ENCODE measurements at regions not wholly inside any gene's neighbourhood (a gene's known extent, or its start where the extent isn't known, plus 50 kb on each side); places are given as distances from the start of the nearest gene placed in this dataset.

DNA sequence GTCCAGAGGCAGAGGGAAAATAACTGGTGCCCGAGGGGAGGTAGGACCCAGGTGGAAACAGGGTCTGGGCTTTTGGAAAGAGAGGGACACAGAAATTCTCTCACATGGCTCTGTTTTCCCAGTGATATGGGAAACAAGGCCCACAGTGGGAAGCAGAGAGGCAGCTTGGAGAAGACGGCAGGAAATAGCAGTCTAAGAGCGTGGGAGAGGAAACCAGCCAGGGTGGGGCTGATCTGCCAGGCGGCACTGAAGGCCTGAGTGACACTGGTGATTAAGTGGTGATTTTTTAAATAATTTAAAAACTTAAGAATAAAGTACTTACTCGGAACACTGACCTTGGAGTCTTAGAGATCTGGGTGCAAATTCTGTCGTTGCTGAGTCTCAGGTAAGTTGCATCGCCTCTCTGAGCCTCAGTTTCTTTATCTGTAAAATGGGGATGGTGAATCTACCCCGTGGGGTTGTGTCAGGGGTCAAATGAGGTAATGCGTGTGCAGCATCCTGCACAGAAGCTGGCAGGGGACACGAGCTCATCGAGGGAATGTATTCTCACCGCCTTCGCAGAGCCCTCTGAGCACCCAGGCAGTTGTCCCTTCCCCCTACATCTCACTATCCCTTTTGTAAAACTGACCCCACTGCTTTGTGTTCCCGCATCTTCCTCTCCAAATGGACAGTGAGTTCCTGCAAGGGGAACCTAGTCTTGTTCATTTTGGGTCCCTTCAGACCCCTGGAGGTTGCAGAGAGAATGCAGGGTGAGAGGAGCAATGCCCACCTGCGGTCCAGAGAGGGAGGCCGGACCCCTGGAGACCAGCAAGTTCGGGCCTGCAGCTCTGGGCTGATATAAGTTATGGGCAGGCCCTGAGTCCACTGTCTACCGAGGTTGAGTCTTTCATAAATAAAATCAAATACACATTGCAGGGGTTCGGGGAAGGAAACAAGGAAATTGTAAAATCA lies 228.6 kb upstream of the PMEPA1 start:
- Mint-ChIP-seq H3K4me1 (no peaks in the 10 kb centered on the region), H3K27ac (no peak overlapping the region), H3K9me3 (no peaks in the 10 kb centered on the region), H3K4me3 (no peak overlapping the region), H3K27me3 (no peaks in the 10 kb centered on the region), H3K36me3 (ENCODE audit: low read depth) (no peaks in the 10 kb centered on the region)
- no peak for DNase-seq
- ChIA-PET POLR2A (no interaction called here), CTCF (no interaction called here)

GRCh38 chr20:57936636-57937385 lies 227.0 kb upstream of the PMEPA1 start:
- CTCF ChIA-PET: no interaction called here
- DNase-seq: no peak
- Mint-ChIP-seq H3K4me1 (no peaks in the 10 kb centered on the region), H3K4me3 (no peak overlapping the region), H3K36me3 (ENCODE audit: low read depth) (no peaks in the 10 kb centered on the region), H3K27me3 (no peaks in the 10 kb centered on the region), H3K27ac (no peak overlapping the region), H3K9me3 (no peaks in the 10 kb centered on the region)
- POLR2A ChIA-PET: no interaction called here

DNA sequence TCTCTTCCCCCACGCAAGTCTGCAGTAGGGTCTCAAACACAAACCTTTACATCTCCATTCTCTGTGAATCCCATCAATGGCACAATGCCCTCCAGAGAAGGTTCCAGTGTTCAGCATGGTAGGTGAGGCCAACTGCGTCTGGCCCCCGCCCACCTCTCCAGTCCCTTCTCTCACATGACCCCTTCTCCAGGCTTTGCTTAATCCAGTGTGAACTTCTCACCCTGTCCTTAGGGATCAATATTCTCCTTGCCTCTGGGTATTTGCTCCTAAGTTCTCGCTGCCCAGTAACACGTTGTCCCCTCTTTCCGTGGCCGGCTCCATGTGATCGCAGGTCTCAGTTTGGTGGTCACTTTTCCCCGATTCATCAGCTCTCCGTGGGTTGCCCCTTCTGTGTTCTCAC lies 225.1 kb upstream of the PMEPA1 start:
- ChIA-PET CTCF (no interaction called here), POLR2A (no interaction called here)
- Mint-ChIP-seq H3K9me3 (no peaks in the 10 kb centered on the region), H3K27me3 (no peaks in the 10 kb centered on the region), H3K27ac (no peak overlapping the region), H3K4me1 (no peaks in the 10 kb centered on the region), H3K4me3 (no peak overlapping the region), H3K36me3 (ENCODE audit: low read depth) (no peaks in the 10 kb centered on the region)
- DNase-seq: no peak

DNA sequence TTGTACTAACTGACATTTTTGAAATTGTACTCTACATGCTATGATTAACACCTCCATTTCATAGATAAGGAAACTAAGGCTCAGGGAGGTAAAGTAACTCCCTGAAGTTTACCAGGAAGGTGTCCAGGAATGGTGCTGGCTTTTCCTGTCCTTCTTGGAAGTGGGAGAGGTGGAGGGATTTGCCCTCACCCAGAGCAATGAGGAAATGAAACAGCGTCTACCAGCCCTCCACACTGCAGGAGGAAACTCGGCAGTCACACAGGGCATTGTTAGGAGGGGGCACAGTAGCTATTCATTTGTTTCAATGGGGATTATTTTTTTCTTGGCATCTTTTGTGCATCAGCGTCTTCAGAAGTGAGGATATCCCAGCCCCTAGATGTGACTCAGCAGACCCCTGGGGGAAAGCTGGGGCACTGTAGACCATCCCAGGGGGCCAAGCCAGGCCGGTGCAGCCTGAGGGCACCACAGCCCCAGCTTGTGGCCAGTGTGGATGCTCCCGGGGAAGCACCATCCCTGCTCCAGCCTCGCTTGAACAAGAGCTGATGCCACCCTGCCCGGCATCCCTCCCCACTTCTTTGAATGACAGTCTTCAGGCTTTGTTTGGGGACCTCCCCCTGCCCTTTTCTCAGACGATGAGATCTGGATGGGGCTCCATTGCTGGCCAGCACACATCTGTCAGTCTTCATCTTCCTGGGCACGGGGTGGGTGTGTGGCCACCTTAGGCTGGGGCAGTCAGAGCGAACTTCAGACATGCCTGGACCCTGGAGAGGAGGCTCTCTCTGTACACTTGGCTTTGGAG lies 224.4 kb upstream of the PMEPA1 start:
- H3K27ac Mint-ChIP-seq: no peak overlapping the region
- no peak for DNase-seq
- no peaks in the 10 kb centered on the region for H3K27me3 Mint-ChIP-seq
- H3K36me3 Mint-ChIP-seq (ENCODE audit: low read depth): no peaks in the 10 kb centered on the region
- POLR2A ChIA-PET: no interaction called here
- H3K9me3 Mint-ChIP-seq: no peaks in the 10 kb centered on the region
- H3K4me3 Mint-ChIP-seq: no peak overlapping the region
- H3K4me1 Mint-ChIP-seq: no peaks in the 10 kb centered on the region
- CTCF ChIA-PET: no interaction called here

GRCh38 chr20:57932227-57932864 lies 222.5 kb upstream of the PMEPA1 start:
- Mint-ChIP-seq H3K27me3 (no peaks in the 10 kb centered on the region), H3K27ac (no peak overlapping the region), H3K36me3 (ENCODE audit: low read depth) (no peaks in the 10 kb centered on the region), H3K9me3 (no peaks in the 10 kb centered on the region), H3K4me1 (no peaks in the 10 kb centered on the region), H3K4me3 (no peak overlapping the region)
- POLR2A ChIA-PET: no interaction called here
- CTCF ChIA-PET: no interaction called here
- DNase-seq: no peak

DNA sequence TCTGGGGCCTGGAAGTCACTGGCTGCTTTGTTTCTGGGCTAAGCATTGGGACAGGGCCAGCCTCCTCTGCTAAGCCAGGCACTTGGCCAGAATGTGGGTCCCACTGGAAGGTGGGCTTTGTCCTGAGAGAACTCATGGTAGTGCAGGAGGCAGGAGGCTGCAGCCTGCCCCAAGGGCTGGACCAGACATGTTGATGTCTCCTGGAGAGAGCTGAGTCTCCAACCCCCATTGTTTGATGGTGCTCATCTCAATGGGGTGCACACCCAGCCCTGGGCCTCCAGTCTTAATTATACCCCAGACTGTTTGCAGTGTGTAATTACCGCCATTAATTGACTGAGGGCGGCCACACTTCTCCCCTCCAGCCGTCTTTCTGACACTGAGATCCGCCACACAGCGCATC lies 220.5 kb upstream of the PMEPA1 start:
- no peak for DNase-seq
- Mint-ChIP-seq H3K36me3 (ENCODE audit: low read depth) (no peaks in the 10 kb centered on the region), H3K4me3 (no peak overlapping the region), H3K27ac (no peak overlapping the region), H3K27me3 (no peaks in the 10 kb centered on the region), H3K9me3 (peaks cover 13% of the 10 kb centered on the region), H3K4me1 (no peaks in the 10 kb centered on the region)
- ChIA-PET POLR2A (no interaction called here), CTCF (no interaction called here)

- no peak overlapping the region for H3K27ac Mint-ChIP-seq
- H3K4me3 Mint-ChIP-seq: no peak overlapping the region
- DNase-seq: no peak
- peaks cover 15% of the 10 kb centered on the region for H3K9me3 Mint-ChIP-seq
- H3K27me3 Mint-ChIP-seq: no peaks in the 10 kb centered on the region
- no peaks in the 10 kb centered on the region for H3K4me1 Mint-ChIP-seq
- ChIA-PET POLR2A (no interaction called here), CTCF (no interaction called here)
- H3K36me3 Mint-ChIP-seq (ENCODE audit: low read depth): no peaks in the 10 kb centered on the region
Observed at GRCh38 chr20:57928181-57928967, 218.6 kb upstream of the PMEPA1 start.

- Mint-ChIP-seq H3K27ac (no peak overlapping the region), H3K4me1 (no peaks in the 10 kb centered on the region), H3K4me3 (no peak overlapping the region), H3K36me3 (ENCODE audit: low read depth) (no peaks in the 10 kb centered on the region), H3K9me3 (peaks cover 15% of the 10 kb centered on the region), H3K27me3 (no peaks in the 10 kb centered on the region)
- POLR2A ChIA-PET: no interaction called here
- CTCF ChIA-PET: no interaction called here
- DNase-seq: no peak
Observed at GRCh38 chr20:57927376-57927775, 217.6 kb upstream of the PMEPA1 start.

- no peak for DNase-seq
- Mint-ChIP-seq H3K27ac (no peak overlapping the region), H3K36me3 (ENCODE audit: low read depth) (no peaks in the 10 kb centered on the region), H3K4me1 (no peaks in the 10 kb centered on the region), H3K9me3 (peaks cover 15% of the 10 kb centered on the region), H3K4me3 (no peak overlapping the region), H3K27me3 (no peaks in the 10 kb centered on the region)
- ChIA-PET POLR2A (no interaction called here), CTCF (no interaction called here)
Observed at GRCh38 chr20:57922706-57923105, 212.9 kb upstream of the PMEPA1 start.

GRCh38 chr20:57922083-57922482 lies 212.3 kb upstream of the PMEPA1 start:
- H3K9me3 Mint-ChIP-seq: peaks cover 15% of the 10 kb centered on the region
- DNase-seq: no peak
- no peak overlapping the region for H3K4me3 Mint-ChIP-seq
- no peaks in the 10 kb centered on the region for H3K36me3 Mint-ChIP-seq (ENCODE audit: low read depth)
- POLR2A ChIA-PET: no interaction called here
- no peak overlapping the region for H3K27ac Mint-ChIP-seq
- H3K27me3 Mint-ChIP-seq: no peaks in the 10 kb centered on the region
- H3K4me1 Mint-ChIP-seq: no peaks in the 10 kb centered on the region
- CTCF ChIA-PET: no interaction called here

DNA sequence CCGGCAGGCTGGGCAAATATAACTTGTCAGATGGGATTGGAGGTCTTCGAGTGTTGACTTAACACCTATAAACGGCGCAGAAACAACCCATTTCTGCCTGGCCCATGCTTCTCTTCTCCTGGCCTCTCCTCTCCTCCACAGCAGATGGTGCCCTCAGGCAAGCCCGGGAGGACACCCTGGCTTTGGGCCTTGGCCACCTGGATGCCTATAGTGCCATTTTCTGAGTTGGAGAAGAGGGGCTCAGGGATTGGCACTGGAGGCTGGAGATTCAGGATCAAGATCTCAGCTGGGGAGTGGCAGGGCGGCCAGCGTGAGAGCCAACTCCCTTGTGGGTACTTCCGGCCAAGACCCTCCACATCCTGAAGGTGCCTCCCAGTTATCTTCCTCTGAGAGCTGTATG lies 211.9 kb upstream of the PMEPA1 start:
- DNase-seq: no peak
- H3K4me3 Mint-ChIP-seq: no peak overlapping the region
- H3K4me1 Mint-ChIP-seq: no peaks in the 10 kb centered on the region
- no peak overlapping the region for H3K27ac Mint-ChIP-seq
- CTCF ChIA-PET: no interaction called here
- POLR2A ChIA-PET: no interaction called here
- H3K9me3 Mint-ChIP-seq: peaks cover 14% of the 10 kb centered on the region
- no peaks in the 10 kb centered on the region for H3K27me3 Mint-ChIP-seq
- H3K36me3 Mint-ChIP-seq (ENCODE audit: low read depth): no peaks in the 10 kb centered on the region

DNA sequence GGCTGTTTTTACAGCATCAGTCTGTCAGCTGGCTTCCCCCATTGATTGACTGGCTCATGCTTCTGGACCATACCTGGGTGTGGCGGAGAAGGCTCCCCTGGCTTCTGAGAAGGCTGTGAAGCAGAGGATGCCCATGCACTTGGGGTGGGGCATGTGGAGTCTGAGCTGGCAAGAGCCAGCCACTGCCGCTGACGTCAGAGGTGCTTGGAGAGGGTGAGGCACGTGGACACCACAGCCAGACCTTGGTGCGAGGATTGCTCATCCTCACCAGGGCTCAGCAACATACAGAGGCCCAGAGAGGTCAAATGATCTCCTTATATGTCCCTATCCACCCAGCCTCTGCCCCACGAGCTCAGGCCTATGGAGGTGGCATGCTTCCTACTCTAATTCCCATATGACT lies 211.2 kb upstream of the PMEPA1 start:
- Mint-ChIP-seq H3K4me3 (no peak overlapping the region), H3K27ac (no peak overlapping the region), H3K4me1 (no peaks in the 10 kb centered on the region), H3K9me3 (peaks cover 8% of the 10 kb centered on the region), H3K27me3 (no peaks in the 10 kb centered on the region), H3K36me3 (ENCODE audit: low read depth) (no peaks in the 10 kb centered on the region)
- no peak for DNase-seq
- ChIA-PET POLR2A (no interaction called here), CTCF (interaction anchor here (0.6 kb wide), 1 partner anchor 57 kb away, joined by 5 read pairs; no protein-coding TSS in a partner anchor)

Data from activated CD4-positive, alpha-beta T cell treated with anti-CD3 and anti-CD28 coated beads, Interleukin-2, amount 10 ng/mL, durations not matched to agents 7 days and 5 days (primary cell).